ENCODE measurements at regions not wholly inside any gene's neighbourhood (a gene's known extent, or its start where the extent isn't known, plus 50 kb on each side); places are given as distances from the start of the nearest gene placed in this dataset.

GRCh38 chr15:70236341-70237086 lies 138.8 kb upstream of the TLE3 start:
- no peak for TF ChIP-seq CTCF (IDR thresholded peaks at IDR 0.05)
- no peak for TF ChIP-seq POLR2A (IDR thresholded peaks at IDR 0.05)
